Sigmoid colon (tissue), 6 donors: ENCODE measurements at regions not wholly inside any gene's neighbourhood (a gene's known extent, or its start where the extent isn't known, plus 50 kb on each side); places are given as distances from the start of the nearest gene placed in this dataset.

Source experiments
- DNase-seq: peaks from one replicate; pipeline ENCODE4 v3.0.0-alpha.2; 2019
- H3K27ac ChIP-seq, 4 donors: fragments of 200-600 bp; sonication (generic); one replicate each; pipeline ENCODE4 v1.5.1; 2016 to 2019; ENCODE audit warnings: mild to moderate bottlenecking in 1 of 4
- H3K27me3 ChIP-seq, 3 donors: fragments of 200-600 bp; sonication (generic); one replicate each; pipeline ENCODE4 v1.5.1; 2019; ENCODE audit warnings: mild to moderate bottlenecking in 1 of 3
- H3K36me3 ChIP-seq, 4 donors: fragments of 200-600 bp; sonication (generic); one replicate each; pipeline ENCODE4 v1.5.1; 2016 to 2019
- H3K4me1 ChIP-seq, 4 donors: fragments of 200-600 bp; sonication (generic); one replicate each; pipeline ENCODE4 v1.5.1; 2017 to 2019
- H3K4me3 ChIP-seq, 4 donors: fragments of 200-600 bp; sonication (generic); one replicate each; pipeline ENCODE4 v1.5.1; 2017 to 2019; ENCODE audit warnings: mild to moderate bottlenecking in 2 of 4, moderate library complexity in 1 of 4
- H3K9me3 ChIP-seq, 4 donors: fragments of 200-600 bp in 3 of 4; sonication (generic) in 3 of 4; one replicate each; pipeline versions ENCODE4 v1.5.1 to v1.6.1; 2013 to 2019
- CTCF ChIP-seq, 4 experiments: fragments of 450-650 bp in 3 of 4; fragments of 200-600 bp in 1 of 4; IDR thresholded peaks; one replicate each; pipeline ENCODE4 v1.5.1; 2016 to 2019; ENCODE audit warnings: antibody characterized with exemption in 4 of 4, mild to moderate bottlenecking in 3 of 4, moderate library complexity in 2 of 4
- EP300 ChIP-seq, 4 donors: sonication (generic); formaldehyde crosslinking; IDR thresholded peaks; one replicate each; pipeline ENCODE4 v1.6.1; 2017; ENCODE audit warnings: antibody characterized with exemption in 4 of 4
- POLR2A ChIP-seq, 2 donors: fragments of 450-650 bp; IDR thresholded peaks; one replicate each; pipeline ENCODE4 v1.6.1; 2016; ENCODE audit warnings: antibody characterized with exemption in 2 of 2, mild to moderate bottlenecking in 2 of 2, moderate library complexity in 2 of 2
- POLR2AphosphoS5 ChIP-seq, 4 donors: sonication (generic); formaldehyde crosslinking; IDR thresholded peaks; one replicate each; pipeline ENCODE4 v1.6.1; 2017; ENCODE audit warnings: antibody characterized with exemption in 4 of 4
- WGBS, 2 donors: extraction: QIAGEN DNeasy Blood & Tissue Kit; methylation state at CpG; one replicate each; pipeline ENCODE4 v1.1.7; 2013; 5-methylcytosine and 5-hydroxymethylcytosine counted together
- intact Hi-C: fragments of 100-400 bp; cut with DNase I; formaldehyde crosslinking; loops from one replicate; pipeline ENCODE4 v1.15.1; 2023
- donor health status: healthy with polysubstance abuse.
- donor health status: healthy.

- H3K27ac ChIP-seq: no peak overlapping the region
- H3K4me3 ChIP-seq: no peak overlapping the region
- no peaks in the 10 kb centered on the region for H3K4me1 ChIP-seq
- no peaks in the 10 kb centered on the region for H3K9me3 ChIP-seq
- intact Hi-C loops: no loop called here
- DNase-seq: no peak
- H3K36me3 ChIP-seq: no peaks in the 10 kb centered on the region
- WGBS, 2 donors: 86 to 93% methylated on average over 8 of the region's 8 CpGs
- no peaks in the 10 kb centered on the region for H3K27me3 ChIP-seq
- TF ChIP-seq EP300 (IDR thresholded peaks at IDR 0.05) (no peak), CTCF (IDR thresholded peaks at IDR 0.05) (no peak), POLR2A (IDR thresholded peaks at IDR 0.05) (no peak), POLR2AphosphoS5 (IDR thresholded peaks at IDR 0.05) (no peak)
Observed at GRCh38 chr17:5898406-5898805, 171.8 kb upstream of the WSCD1 start.

DNA sequence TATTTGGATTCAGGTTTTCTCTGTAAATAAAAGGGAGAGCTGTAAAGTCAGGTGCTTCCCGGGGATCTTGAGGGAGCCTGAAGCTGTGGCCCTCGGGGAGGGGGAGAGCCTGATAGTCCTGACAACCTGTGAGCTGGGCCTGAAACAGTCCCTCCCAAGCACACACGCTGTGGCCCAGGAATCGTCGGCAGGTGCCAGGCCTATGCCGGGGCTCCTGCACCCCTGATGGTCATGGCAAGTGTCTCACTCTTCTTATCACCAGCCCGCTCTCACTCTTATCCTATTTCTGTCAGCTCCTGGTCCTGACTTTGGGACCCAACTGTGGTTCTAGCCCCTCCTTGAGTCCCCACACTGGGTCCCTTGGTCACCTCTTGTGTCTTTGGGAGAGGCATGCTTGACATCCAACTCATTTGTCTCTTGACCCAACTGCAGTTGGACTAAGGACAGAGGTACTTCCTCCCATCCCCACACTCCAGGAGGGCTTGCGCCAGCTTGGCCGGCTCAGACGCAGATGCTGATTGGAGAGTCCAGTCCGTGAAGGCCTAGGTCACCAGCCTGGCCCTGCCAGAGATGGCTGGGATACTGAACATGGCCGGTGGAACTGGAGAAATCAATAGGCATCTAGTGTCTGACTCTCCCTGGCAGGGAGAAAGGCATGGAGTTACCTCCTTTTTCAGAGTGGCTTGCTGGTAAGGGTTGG, 170.5 kb upstream of the WSCD1 start:
- intact Hi-C loops: no loop called here
- WGBS, 2 donors: 83 to 84% methylated on average over 12 of the region's 12 CpGs
- Histone ChIP-seq H3K36me3 (no peaks in the 10 kb centered on the region), H3K4me1 (no peaks in the 10 kb centered on the region), H3K4me3 (no peak overlapping the region), H3K9me3 (no peaks in the 10 kb centered on the region), H3K27me3 (no peaks in the 10 kb centered on the region), H3K27ac (no peak overlapping the region)
- no peak for DNase-seq
- TF ChIP-seq POLR2AphosphoS5 (IDR thresholded peaks at IDR 0.05) (no peak), POLR2A (IDR thresholded peaks at IDR 0.05) (no peak), EP300 (IDR thresholded peaks at IDR 0.05) (no peak), CTCF (IDR thresholded peaks at IDR 0.05) (no peak)

- intact Hi-C loops: no loop called here
- no peak overlapping the region for H3K4me3 ChIP-seq
- no peaks in the 10 kb centered on the region for H3K36me3 ChIP-seq
- no peaks in the 10 kb centered on the region for H3K27me3 ChIP-seq
- DNase-seq: no peak
- 73 to 76% methylated on average over 6 of the region's 6 CpGs for WGBS, 2 donors
- no peaks in the 10 kb centered on the region for H3K9me3 ChIP-seq
- no peak overlapping the region for H3K27ac ChIP-seq
- H3K4me1 ChIP-seq: no peaks in the 10 kb centered on the region
- TF ChIP-seq POLR2AphosphoS5 (IDR thresholded peaks at IDR 0.05) (no peak), EP300 (IDR thresholded peaks at IDR 0.05) (no peak), CTCF (IDR thresholded peaks at IDR 0.05) (no peak), POLR2A (IDR thresholded peaks at IDR 0.05) (no peak)
Observed at GRCh38 chr17:5901731-5902130, 168.4 kb upstream of the WSCD1 start.

GRCh38 chr17:5902181-5903140, 167.7 kb upstream of the WSCD1 start:
- H3K36me3 ChIP-seq: no peaks in the 10 kb centered on the region
- no peaks in the 10 kb centered on the region for H3K4me1 ChIP-seq
- H3K4me3 ChIP-seq: no peak overlapping the region
- H3K27me3 ChIP-seq: no peaks in the 10 kb centered on the region
- no peaks in the 10 kb centered on the region for H3K9me3 ChIP-seq
- no peak for DNase-seq
- no peak overlapping the region for H3K27ac ChIP-seq
- intact Hi-C loops: no loop called here
- 68 to 70% methylated on average over 19 of the region's 19 CpGs for WGBS, 2 donors
- TF ChIP-seq EP300 (IDR thresholded peaks at IDR 0.05): no peak
- no peak for TF ChIP-seq POLR2AphosphoS5 (IDR thresholded peaks at IDR 0.05)
- no peak for TF ChIP-seq CTCF (IDR thresholded peaks at IDR 0.05)
- no peak for TF ChIP-seq POLR2A (IDR thresholded peaks at IDR 0.05)
